Dedifferentiated amniotic fluid mesenchymal stem cell (primary cell): ENCODE measurements at regions not wholly inside any gene's neighbourhood (a gene's known extent, or its start where the extent isn't known, plus 50 kb on each side); places are given as distances from the start of the nearest gene placed in this dataset.
"Not testable (repeated sequence)": the region's sequence is repeated elsewhere in the genome, so short reads cannot be mapped to it uniquely, and the experiment has no call there.

Experiments
- DNase-seq: peaks from one replicate; pipeline ENCODE4 v3.0.0-alpha.2; 2016; ENCODE audit errors: extremely low spot score

DNA sequence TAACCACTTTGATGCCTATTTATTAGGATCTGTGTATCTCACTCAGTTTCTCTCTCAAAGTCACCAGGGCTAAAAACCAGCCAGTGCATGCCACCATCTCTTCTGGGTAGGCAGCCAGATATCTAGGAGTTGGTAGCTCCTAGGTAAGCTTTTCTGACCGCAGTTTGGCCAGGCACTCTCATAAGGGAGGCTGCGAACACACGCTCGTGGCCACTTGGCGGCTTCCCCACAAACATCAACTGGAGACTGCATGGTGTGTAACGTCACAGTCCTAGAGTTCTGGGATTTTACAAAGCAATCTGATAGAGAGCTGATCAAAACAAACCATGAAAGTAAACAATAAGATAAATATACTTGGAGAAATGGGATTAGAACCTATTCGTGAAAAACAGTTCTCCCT is 424.3 kb upstream of the ACVR2A start:
- DNase-seq = no peak

DNA sequence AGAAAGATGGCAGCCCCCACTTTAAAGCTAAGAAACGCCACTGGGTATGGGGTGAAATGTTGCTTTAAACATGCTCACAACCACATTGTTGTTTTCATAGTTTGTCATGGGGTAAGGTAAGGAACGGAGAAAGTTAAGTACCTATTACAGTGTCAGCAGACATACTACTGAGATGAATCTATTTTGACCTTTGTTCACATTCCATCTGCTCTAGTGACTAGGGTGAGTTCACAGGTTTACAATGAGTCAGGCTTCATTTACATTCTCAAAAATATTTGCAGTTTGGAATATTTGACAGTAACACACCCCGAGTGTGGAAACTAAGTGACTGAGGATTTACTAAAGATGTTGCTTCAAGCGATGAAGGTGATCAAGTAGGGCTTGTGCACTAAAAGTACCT is 428.7 kb upstream of the ACVR2A start:
- DNase-seq = no peak

DNA sequence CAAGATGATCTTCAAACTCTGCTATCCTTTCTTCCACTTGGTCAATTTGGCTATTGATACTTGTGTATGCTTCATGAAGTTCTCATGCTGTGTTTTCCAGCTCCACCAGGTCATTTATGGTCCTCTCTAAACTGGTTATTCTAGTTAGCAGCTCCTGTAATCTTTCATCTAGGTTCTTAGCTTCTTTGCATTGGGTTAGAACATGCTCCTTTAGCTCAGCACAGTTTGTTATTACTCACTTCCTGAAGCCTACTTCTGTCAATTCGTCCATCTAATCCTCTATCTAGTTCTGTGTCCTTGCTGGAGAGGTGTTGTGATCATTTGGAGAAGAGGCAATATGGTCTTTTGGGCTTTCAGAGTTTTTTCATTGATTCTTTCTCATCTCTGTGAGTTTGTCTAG is 430.2 kb upstream of the ACVR2A start:
- not testable (repeated sequence) for DNase-seq

DNA sequence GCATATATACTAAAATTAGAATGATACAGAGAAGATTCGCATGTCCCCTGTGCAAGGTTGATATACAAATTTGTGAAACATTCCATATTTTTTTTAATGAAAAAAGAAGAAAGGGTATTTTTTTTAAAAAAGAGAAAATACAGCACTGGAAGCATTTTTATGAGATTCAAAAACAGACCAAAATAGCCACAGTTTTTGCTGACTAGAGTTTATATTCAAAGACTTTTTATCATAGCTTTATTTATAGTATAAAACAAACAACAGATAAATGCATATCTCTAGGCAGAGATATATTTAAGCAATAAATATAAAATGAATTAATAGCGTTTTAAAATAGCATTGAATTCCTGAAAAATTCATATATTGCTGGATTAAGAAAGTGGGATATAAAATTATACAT is 436.5 kb upstream of the ACVR2A start:
- DNase-seq = no peak

DNA sequence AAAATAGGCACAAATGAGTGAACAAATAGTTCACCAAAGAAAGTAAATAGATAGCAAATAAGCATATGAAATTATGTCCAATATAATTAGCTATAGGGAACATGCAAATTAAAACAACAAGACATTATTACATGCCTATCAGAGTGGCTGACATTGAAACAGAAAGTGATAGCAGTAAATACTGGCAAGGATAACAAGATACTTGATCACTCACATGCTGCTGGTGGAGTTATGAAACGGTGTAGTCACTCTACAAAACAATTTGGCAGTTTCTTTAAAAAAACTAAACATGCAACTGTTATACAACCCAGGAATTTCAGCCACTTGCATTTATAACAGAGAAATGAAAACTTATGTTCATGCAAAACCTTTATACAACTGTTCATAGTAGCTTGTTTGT is 439.2 kb upstream of the ACVR2A start:
- no peak for DNase-seq

DNA sequence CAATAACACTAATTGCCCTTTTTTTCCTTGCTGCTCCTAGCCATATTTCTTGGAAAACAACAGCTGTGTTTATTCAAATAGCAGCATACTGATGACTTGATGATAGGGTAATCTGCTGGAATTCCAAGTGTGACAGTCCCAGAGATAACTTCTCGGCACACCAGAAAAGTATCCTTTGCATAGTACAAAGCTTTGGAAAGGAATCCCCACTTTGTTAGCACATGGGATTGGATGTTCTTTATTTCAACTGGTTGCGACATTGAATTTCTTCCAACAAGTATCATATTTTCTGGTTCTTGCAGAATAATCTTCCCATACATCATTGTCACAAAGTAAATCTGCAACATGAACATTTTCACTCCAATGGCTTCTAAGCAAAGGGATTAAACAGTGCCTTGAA is 445.8 kb upstream of the ACVR2A start:
- DNase-seq = no peak

DNA sequence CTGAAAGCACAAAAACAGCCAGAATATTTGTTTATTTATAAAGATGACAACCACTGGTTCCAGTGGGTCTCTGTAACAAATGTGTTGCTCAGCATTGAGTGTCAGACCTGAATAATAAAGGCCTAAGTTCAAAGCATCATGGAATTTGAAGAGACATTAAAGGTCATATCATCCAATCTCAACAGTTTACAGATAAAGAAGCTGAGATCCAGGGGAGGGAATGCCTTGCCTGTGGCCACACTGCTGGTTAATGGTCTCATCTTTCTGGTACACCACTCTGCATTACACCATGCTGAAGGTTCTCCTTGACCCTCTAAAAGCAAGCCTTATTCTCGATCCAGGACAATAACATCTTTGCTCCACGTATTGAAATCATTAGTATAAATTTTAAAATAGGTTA is 446.5 kb upstream of the ACVR2A start:
- no peak for DNase-seq

DNA sequence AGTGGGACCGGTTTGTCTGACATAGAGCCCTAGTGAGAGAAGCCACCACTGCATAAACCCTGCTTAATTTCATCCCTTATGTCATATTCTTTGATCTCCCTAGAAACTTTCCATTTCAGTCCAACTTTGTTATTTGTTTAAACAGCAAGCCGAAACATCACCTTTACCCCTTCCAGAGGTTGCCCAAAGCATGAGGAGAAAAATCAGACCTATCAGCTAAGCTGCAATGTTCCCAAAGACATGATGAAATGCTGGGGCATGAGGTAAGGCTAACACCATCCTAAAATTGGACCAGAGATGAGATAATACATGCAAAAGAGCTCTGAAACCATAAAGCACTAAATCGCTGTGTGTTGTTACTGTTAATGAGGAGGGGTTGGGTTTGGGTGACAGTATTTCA is 447.9 kb upstream of the ACVR2A start:
- no peak for DNase-seq

DNA sequence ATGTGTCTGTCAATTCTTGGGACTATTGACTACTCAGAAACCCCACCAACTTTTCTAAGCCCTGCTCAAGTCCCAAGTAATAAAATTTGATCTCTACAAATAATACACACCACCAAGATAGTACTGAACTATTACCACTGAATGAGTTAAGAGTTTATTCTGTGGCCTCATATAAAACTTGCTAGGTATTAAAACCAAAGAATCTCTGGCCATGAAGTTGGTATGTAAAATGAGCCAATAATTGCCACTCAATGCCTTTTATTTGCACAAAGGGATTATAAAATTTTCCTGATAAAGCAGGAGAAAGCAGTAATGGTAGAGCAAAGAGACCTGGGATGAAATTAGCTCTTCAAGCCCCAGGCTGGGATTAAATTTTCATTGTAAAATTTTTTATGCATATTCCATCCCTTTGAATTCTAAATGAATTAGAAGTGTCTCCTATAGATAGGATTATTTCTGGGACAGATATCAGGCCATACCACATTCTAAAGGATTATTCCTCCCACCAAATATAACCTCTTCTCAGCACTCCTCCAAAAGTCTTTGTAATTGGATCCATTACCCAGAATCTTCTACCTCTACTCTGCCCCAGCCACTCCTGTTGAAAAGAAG is 450.5 kb upstream of the ACVR2A start:
- no peak for DNase-seq

DNA sequence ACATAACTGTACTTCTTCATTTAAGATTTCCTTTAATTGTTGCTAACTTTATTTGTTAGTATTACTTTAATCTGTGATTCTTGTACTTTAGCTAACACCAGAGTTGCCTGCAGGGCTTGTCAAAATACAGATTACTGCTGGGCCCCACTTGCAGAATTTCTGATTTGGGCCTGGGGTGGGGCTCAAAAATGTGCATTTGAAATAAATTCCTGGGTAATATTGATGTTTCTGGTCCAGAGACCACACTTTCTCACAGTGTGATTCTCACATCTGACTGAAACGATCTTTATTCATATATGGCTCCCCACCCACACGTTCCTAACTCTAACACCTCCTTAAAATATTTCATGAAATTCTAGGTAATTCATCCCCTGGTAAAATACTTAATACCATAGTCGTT is 452.6 kb upstream of the ACVR2A start:
- DNase-seq = no peak

DNA sequence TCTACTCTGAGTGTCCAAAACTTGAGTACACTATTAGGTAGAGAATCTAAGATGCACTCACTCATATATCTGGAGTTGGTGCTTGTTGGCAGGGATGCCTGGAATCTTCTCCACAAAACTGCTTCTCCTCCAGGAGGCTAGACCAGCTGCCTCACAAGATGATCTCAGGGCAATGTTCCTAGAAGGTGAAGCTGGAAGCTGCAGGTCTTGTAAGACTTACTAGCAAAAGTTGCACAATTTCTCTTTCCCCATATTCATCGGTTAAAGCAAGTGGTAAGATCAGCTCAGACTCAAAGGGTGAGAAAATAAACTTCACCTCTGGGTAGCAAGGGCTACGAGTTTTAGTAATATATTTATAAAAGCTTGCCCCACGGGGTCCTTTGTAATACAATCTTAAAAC is 454.4 kb upstream of the ACVR2A start:
- no peak for DNase-seq

DNA sequence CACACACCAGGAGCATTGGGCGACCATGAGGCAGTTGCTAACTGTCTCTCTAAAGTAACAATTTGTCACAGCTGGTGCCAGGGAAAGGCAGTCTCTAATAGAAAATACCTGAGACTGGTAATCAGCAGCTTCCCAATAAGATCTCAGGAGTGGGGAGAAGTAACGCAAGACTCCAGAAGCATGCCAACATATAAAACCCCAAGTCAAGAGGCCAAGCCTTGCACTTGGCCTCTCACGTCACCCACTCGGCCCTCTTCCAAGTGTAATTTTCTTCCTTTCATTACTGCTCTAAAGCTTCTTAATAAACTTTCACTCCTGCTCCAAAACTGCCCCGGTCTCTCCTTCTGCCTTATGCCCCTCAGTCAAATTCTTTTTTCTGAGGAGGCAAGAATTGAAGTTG is 455.6 kb upstream of the ACVR2A start:
- no peak for DNase-seq

DNA sequence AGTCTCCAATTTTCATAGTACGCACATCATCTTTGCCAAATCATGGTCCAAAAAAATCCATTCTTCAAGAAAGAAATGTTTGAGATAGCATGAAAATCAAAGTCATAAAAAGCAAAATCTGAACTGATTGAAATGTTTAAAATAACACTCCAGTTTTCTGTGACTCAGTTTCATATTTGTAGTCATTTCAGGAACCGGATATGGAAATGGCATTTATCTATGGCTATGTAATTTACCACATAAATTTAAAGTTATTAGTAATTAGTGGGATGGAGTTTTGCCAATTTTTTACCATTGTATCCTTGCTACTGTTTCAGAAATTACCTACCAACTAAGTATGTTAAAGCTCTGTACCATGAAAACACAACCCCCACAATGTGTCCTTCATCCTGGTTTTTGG is 456.6 kb upstream of the ACVR2A start:
- DNase-seq = no peak

DNA sequence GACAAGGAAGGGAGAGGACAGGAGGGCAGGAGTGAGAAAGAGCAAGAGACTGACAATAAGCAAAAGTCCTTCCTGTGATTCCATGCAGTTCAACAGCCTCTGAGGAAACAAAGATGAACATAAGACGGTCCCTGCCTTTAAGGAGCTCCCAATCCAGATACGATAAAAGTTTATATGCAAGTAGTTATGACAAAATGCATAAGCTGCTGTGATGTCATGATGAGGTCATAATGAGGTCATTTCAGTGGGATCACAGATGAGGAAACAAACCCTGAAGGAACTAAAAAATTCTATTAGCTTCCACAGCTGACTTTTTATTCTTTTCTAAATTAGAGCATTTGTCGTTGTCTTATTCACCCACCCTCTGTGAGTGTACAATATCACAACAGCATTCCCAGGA is 458.5 kb upstream of the ACVR2A start:
- DNase-seq = no peak

DNA sequence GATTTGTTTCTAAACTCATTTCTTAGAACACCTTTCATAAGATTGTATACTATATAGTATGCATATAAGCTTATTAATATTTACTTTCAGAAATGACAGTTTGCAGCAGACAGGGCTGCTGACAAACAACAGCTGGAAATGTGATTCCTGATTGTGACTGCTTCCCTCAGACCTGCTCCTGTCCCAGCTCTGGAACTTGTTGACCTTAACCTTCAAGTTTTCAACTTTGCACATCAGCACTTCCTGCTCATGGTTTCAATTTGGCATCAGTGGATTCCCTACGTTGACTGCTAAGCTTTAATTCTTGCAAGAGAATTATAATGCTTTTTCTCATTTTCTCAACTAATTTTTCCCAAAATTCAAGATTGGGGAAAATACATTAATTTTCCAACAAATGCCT is 459.2 kb upstream of the ACVR2A start:
- no peak for DNase-seq

DNA sequence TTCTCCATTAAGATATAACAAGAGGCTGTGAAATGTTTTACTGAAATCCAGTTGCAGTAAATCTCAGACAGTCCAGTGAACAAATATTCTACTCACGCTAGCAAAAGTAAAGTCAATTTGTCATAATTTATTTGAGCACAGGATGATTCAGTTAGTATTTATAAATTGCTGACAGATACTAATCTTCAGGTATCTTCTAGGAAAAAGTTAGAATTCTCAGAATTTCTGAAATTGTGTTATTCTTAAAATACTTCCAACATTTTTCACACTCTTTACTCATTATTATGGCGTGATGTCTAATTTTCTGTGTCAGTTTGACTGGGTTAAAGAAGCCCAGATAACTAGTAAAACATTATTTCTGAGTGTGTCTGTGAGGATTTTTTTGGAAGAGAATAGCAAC is 460.2 kb upstream of the ACVR2A start:
- DNase-seq = no peak

DNA sequence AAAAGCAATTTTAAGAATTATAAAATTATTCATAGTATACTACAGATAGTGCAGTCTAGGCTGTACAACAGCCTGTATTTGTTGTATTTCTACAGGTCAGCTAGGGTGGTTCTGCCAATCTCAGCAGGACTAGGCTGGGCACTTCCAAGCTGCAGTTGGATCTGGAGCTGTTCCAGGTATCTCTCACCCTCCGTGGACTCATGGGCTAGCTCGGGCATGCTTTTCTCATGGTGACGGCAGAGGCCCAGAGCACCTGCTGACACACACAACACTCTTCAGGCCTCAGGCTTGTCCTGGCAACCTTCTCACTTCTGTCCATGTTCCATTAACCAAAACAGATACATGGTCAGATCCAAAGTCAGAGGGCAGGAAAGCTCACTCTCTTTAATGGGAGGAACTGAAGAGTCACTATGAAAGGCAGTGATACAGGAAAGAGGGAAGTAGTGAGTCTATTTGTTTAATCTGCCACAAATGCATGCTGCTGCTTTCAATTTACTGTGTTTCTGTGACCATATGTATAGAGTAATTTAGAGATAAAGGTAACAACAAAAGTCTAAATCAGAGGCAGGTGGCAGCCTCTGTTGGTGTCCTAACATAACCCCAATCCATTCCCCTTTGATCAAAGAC is 462.4 kb upstream of the ACVR2A start:
- no peak for DNase-seq

DNA sequence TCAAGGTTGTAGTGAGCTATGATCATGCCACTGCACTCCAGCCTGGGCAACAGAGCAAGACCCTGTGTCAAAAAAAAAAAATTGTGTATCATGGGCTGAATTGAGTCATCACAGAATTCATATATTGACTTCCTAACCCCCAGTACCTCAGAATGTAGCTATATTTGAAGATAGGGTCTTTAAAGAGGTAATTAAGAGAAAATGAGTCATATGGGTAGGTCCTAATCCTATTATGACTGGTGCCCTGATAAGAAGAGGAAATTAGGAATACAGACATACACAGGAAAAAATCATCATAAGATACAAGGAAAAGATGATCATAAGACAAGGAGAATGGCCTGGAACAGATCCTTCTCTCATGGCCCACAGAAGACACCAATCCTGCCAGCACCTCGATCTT is 466.4 kb upstream of the ACVR2A start:
- no peak for DNase-seq

DNA sequence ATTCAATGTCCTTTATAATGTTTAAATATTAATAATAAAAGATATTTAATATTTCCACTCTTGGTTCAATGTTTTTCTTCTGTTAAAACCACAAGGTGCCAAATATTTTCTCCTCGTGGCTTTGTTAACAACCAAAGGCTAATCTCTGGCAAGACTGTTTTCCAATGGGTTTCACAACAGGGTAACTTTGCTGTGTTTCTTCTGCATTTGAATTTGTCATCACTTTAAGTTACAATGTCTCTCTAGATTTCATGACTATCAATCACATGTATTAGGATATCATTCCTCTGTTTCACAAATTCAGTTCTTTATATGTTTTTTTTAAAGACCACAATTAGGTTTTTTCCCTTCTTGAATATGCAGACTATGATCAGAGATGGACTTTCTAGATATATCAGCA is 469.8 kb upstream of the ACVR2A start:
- no peak for DNase-seq

DNA sequence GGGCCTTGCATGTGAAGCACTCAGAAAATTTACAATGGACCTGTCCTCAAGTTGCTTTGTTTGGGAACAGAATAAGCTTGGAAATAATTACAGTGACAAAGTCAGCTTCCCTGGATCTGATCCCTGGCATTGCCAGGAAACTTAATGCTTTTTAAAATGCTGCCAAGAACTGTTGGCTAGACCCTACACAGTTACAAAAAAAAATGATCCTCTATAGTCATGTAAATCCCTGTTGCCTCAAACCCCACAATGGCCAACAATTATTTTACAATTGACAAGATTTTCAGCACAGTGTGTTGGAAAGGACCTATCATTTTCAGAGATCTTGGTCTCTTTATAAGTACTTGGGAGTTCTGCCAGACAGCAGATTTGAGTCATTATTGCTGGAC is 470.4 kb upstream of the ACVR2A start:
- no peak for DNase-seq

DNA sequence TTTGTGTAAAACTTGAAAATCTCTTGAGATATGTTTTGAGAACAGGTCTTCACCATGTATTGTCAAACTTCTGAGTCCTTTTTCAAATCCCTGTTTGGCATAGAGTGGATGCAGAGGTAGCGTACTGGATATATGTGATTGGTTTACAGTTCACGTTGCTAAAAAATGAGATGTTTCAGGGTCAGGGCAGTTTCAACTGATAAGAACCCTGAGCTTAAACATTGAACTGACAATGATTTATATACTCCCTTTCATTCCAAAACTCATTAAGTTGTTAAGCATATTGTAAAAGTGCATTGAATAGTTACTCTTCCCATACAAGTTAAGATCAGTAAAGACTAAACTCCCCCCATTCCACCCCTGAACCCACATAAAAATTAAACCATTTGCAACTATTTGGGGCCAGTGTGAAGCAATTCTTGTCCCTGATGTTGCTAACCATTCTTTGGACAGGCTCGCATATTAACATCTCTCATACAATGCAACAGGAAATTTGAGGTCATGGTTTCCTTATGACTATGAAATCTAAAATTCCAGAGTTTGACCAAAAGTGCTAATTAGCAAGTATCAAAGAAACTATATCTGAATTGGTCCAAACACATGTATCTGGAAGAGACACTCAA is 470.9 kb upstream of the ACVR2A start:
- DNase-seq = no peak

DNA sequence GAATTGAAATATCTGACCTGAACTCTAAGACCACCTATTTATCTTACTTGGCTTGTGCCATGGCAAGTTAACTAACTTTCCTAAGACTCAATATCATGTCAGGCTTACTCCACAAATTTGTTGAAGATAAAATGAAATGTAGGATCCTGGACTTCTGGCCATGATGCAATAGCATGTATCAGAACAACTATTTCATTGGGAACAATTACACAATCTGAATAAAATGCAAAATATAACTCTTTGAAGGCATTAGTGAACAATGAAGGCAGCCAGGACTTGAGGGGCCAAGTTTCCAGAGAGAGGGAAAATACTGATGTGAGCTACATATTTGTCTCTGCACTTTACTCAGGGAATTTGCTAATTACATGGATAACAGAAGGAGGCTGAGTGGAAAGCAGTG is 476.5 kb upstream of the ACVR2A start:
- DNase-seq = no peak

DNA sequence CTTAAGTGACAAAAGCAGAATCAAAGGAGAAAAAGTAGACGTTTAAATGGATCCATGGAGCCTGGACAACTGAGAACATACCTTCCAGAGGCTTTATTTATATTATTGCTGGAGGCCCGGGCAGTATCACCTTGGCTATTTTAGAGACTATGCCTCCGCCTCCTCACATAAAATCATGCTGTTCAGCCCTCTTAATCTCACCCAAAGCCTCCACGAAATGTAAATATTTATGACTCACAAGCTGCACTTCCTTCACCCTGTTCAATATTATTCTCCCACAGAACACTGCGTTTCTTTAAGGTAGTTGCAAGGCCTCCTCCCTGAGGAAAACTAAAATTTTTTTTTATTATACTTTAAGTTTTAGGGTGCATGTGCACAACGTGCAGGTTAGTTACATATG is 478.6 kb upstream of the ACVR2A start:
- DNase-seq = no peak

DNA sequence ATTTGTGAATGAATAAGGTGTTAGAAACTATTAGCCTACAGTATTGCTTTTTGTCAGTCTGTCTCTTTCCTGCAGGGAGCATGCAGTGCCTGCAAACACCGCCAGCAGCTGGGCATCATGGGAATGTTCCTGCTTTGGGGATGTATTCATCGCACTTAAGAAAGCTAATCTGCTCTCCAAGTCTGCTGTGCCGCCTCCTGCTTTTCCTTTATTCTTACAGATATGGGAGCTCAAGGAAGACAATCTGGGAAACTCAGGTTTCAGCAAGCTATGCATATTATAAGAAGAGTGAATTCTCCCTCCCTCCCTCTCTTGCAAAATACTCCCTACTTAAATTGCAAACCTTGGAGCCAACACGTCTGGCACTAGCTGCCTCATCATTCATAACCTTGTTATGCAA is 479.2 kb upstream of the ACVR2A start:
- no peak for DNase-seq
